ENCODE measurements at regions not wholly inside any gene's neighbourhood (a gene's known extent, or its start where the extent isn't known, plus 50 kb on each side); places are given as distances from the start of the nearest gene placed in this dataset.

DNA sequence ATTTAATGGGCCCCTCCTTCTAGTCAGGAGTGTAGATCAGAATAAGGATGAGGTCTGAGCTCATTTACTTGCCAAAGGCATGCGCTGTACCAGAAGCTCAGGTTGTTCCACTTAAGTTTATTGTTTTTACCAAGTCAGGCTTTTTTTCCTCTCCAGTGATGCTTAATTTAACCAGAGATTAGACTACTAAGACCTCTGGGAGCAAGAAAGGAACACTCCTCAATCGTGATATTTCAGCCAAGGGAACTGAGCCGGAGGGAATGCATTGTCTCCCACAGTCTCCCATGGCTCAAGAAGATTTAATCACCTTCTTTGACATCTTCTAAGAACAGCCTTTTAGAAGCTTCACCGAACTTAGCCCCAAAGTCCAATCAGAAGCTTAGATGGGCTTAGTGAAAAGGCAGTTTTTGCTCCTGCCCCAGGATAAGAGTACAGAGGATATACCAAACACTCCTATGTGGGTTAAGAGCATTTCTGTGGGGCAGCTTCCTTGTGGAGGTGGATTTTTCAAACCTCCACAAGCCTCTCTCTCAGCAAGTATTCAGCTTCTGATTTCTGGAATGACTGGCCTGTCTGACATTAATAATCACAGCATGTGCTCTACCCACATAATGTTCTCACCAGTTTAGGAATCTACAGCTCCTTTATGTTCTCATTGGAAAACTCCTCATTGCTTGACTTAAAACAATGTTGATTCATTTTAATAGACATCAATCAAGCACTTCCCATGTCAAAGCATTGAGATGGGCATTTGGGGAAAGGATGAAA lies 322.7 kb downstream of the SUCLA2 start:
- no peak for TF ChIP-seq CTCF (IDR thresholded peaks at IDR 0.05)
- ATAC-seq, result no peak
- Histone ChIP-seq H3K36me3 (ENCODE audit: low read depth) (no peaks in the 10 kb centered on the region), H3K4me3 (no peak overlapping the region), H3K4me1 (ENCODE audit: low read depth) (no peaks in the 10 kb centered on the region), H3K9me3 (no peaks in the 10 kb centered on the region)
- DNase-seq, result no peak
- intact Hi-C loops (cut with DNase I, micrococcal nuclease), result no loop called here

DNA sequence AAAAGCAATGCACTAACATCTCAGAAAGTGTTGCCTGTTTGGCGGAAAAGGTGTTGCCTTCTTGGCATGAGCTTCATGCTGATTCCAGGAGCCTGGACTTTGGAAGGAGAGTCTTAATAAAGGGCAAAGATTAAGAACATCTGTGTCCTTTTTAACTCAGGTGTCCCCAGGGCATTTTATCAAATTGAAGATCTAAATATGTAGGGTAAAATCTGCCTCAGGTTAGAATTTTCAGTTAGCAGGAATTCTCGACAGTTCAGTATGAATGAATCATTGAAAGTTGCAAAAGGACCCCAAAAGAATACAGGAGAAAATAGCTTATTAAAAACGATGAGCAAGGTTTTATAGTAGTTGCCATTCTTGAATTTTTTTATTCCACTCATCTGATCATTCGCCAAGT lies 325.2 kb downstream of the SUCLA2 start:
- no peak for TF ChIP-seq CTCF (IDR thresholded peaks at IDR 0.05)

DNA sequence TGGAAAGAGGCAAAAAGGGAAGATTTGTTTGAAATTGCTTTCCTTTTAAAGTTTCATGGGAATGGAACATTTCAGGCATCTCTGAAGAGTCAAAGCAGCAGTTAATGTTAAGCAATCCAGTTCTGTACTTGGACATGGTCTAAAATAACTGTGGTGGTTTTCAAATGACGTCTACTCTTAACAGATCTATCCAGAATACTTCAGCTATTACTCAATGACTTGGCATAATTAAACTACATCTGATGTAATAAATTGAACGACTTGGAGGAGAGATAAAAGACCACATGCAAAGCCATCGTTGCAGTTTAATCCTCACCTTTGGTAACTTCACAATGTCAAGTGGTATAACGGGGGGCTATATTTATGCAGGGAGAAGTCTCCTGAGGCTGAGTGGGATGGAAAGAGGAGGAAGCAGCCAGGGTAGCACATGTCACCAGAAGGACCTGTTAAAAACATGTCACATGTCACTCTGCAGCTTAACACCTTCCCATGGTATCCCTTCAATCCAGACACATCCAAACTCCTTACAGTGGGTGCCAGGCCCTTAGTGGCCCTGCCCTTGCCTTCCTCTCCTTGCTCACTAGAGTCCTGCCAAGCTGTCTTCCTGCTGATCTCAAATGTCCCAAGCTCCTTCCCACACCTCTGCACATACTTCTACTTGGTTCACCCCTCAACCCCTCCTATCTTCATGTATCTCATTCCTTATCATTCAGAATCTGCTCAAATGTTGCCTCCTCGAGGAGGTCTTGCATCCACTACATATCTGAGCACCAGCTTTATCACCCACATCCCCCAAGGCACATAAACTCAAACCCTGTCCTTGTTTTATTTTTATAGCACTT lies 327.8 kb downstream of the SUCLA2 start:
- Histone ChIP-seq H3K4me1 (ENCODE audit: low read depth) (no peaks in the 10 kb centered on the region), H3K4me3 (no peak overlapping the region), H3K36me3 (ENCODE audit: low read depth) (no peaks in the 10 kb centered on the region), H3K9me3 (no peaks in the 10 kb centered on the region)
- intact Hi-C loops (cut with DNase I, micrococcal nuclease), result no loop called here
- peak; percentile 59 for ATAC-seq
- TF ChIP-seq CTCF (IDR thresholded peaks at IDR 0.05), result no peak
- DNase-seq, result no peak

More for the DNA sequence above, 325.2 kb downstream of the SUCLA2 start:
- intact Hi-C loops (cut with DNase I, micrococcal nuclease), result no loop called here
- no peaks in the 10 kb centered on the region for H3K36me3 ChIP-seq (ENCODE audit: low read depth)
- no peaks in the 10 kb centered on the region for H3K9me3 ChIP-seq
- DNase-seq, result no peak
- no peak for ATAC-seq
- H3K4me3 ChIP-seq, result no peak overlapping the region
- no peaks in the 10 kb centered on the region for H3K4me1 ChIP-seq (ENCODE audit: low read depth)

GRCh38 chr13:47672245-47673008 lies 328.6 kb downstream of the SUCLA2 start:
- no peak for TF ChIP-seq CTCF (IDR thresholded peaks at IDR 0.05)
- no peaks in the 10 kb centered on the region for H3K36me3 ChIP-seq (ENCODE audit: low read depth)
- DNase-seq, result no peak
- intact Hi-C loops (cut with DNase I, micrococcal nuclease), result no loop called here
- H3K4me1 ChIP-seq (ENCODE audit: low read depth), result no peaks in the 10 kb centered on the region
- no peak overlapping the region for H3K4me3 ChIP-seq
- no peak for ATAC-seq
- no peaks in the 10 kb centered on the region for H3K9me3 ChIP-seq

GRCh38 chr13:47671776-47672175 lies 329.3 kb downstream of the SUCLA2 start:
- intact Hi-C loops (cut with DNase I, micrococcal nuclease), result no loop called here
- no peak for DNase-seq
- no peak for ATAC-seq
- no peak overlapping the region for H3K4me3 ChIP-seq
- H3K9me3 ChIP-seq, result no peaks in the 10 kb centered on the region
- H3K4me1 ChIP-seq (ENCODE audit: low read depth), result no peaks in the 10 kb centered on the region
- H3K36me3 ChIP-seq (ENCODE audit: low read depth), result no peaks in the 10 kb centered on the region
- no peak for TF ChIP-seq CTCF (IDR thresholded peaks at IDR 0.05)
